Peyer's patch (tissue), 4 donors: ENCODE measurements at regions not wholly inside any gene's neighbourhood (a gene's known extent, or its start where the extent isn't known, plus 50 kb on each side); places are given as distances from the start of the nearest gene placed in this dataset.
"Not testable (repeated sequence)": the region's sequence is repeated elsewhere in the genome, so short reads cannot be mapped to it uniquely, and the experiment has no call there.

Experiments used
- CTCF ChIP-seq, 6 experiments: fragments of 450-650 bp in 4 of 6; fragments of 200-600 bp in 2 of 6; sonication (generic) in 1 of 6; IDR thresholded peaks; one replicate each; pipeline ENCODE4 v1.5.1; 2017 to 2019; ENCODE audit warnings: antibody characterized with exemption in 6 of 6, mild to moderate bottlenecking in 3 of 6, moderate library complexity in 1 of 6
- POLR2A ChIP-seq, 2 donors: fragments of 450-650 bp; IDR thresholded peaks; one replicate each; pipeline ENCODE4 v1.5.1; 2017; ENCODE audit warnings: antibody characterized with exemption in 2 of 2, mild to moderate bottlenecking in 2 of 2, moderate library complexity in 2 of 2

- not testable (repeated sequence) for TF ChIP-seq CTCF, POLR2A (IDR thresholded peaks at IDR 0.05)
Measured at GRCh38 chr22:23422281-23422680, 157.8 kb downstream of the IGLL1 start.
